GM19025 (cell line): ENCODE measurements at regions not wholly inside any gene's neighbourhood (a gene's known extent, or its start where the extent isn't known, plus 50 kb on each side); places are given as distances from the start of the nearest gene placed in this dataset.
"Not testable (repeated sequence)": the region's sequence is repeated elsewhere in the genome, so short reads cannot be mapped to it uniquely, and the experiment has no call there.

Experiments
- ATAC-seq: cut with Tn5 transposase; IDR thresholded peaks from one replicate; pipeline ENCODE4 v1.9.1; 2021; ENCODE audit warnings: mild to moderate bottlenecking, low read depth, moderate library complexity; ENCODE audit not compliant: unreplicated experiment

DNA sequence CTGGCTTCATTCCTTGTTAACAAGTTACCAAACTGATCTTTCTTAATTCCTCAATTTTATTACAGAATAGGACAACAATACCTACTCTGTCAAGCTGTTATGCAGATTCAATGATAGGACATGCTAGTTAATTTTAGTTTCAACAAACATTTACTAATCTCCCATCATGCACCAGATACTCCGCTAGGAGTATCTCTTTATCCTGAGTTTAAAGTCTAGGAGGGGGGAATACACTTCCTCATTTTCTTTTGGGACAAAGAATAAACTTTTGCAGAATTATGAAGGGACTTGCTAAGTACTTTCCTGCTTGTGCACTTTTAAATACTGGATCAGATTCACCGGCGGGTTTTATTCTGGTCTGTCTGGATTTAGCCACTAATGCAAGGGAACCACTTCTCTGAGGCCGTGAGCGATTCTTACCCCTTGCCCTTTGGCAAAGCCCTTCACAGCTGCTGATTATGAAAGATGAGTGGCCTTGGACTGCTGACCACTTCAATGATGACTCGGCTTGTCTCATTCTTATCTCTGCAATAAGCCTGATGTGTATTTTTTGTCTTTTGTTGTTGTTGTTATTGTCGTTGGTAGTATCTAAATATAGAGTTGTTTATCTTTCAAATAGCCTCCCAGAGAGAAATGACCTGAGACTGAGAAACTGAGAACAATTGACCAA lies 73.9 kb downstream of the RMI1 start:
- no peak for ATAC-seq

DNA sequence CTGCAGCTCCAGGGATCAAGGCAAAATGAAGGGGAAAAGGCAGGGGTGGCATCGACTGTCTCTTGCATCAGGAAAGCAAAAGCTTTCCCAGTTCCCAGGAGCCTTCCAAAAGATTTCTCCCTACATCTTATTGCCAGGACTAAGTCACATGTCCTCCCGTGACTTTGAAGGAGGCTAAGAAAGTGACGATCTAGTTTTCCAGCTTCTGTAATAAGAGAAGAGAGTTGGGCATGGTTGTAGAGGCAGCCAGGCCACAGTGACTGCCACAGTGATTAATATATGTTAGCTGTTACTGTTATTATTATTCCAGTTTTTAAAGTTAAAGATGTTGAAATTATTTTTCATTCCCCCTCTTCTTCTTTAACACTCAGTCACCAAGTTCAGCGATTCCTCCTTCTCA lies 77.1 kb downstream of the RMI1 start:
- no peak for ATAC-seq

DNA sequence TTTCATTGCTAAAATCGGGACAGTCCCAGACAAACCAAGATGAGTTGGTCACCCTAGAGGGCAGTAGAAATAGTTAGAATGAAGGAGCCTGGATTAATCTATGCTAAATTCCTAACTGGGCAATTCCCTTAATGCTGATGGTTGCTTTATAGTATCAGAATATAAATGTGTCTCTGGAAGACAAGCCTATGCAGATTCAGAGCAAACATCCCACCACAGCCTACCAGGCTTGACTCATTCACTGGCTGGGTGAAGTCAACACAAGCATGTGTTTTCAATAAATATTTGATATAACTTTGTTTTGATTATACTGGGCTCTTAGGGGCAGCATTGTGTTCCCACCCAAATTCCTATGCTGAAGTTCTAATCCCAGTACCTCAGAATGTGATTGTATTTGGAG lies 79.3 kb downstream of the RMI1 start:
- ATAC-seq: no peak

DNA sequence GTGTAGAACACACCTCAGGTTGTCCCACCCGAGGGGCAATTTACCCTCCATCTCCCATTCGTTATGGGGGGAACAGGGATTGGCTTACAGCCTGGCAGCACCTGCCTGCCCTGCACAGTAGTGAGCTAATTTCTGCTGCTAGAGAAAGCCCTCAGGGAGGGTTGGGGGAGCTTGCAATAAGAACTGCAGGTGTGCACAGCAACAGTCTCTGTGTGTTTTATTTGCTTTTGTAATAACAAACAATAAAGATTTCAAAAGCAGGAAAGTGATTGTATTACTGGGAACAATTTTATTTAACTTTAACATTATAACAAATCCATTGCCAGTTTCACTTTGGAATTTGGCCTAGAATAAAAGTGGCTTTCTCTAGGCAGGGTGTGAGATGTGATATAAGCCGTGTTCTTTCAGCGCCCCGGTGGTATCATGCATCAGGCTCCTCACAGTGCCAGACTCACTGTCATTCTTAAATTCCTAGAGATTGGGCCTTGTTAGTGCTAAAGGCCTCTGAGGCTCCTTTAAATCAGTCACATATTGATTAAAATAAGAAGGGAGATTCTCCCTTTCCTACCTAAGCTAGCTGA lies 81.1 kb downstream of the RMI1 start:
- ATAC-seq: no peak

DNA sequence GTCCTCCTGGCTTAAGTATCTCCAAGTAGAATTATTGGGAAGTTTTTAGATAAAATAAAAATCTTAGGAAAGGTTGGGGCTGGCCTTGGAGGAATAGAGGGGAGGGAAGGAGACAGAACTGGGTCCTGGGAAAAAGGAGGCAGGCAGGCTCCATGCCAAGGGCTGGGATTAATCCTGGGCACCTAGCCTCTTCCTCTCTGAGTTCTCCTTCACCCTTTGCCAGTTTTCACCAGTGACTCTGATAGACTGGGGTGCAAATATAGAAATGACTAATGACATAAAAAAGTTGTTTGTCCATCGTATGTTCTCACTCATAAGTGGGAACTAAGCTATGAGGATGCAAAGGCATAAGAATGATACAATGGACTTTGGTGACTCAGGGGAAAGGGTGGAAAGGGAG lies 81.9 kb downstream of the RMI1 start:
- ATAC-seq: no peak

DNA sequence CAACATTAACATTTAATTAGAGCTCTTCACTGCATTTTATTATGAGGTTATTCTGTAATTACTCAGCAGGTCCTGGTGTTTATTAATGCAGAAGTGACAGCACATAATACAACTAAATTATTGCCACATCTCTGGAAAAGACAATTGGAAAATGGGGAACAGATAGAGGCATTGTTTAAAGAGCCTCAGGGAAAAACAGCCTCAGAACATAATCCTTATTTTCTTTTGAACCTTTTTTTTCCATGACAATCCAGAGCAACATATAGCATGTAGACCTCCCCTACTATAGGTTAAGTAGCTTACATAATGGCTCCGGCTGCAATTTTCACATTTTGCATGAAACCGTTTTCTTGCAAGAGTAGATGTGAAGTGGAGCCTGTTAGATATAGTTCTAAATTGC lies 87.2 kb downstream of the RMI1 start:
- no peak for ATAC-seq

DNA sequence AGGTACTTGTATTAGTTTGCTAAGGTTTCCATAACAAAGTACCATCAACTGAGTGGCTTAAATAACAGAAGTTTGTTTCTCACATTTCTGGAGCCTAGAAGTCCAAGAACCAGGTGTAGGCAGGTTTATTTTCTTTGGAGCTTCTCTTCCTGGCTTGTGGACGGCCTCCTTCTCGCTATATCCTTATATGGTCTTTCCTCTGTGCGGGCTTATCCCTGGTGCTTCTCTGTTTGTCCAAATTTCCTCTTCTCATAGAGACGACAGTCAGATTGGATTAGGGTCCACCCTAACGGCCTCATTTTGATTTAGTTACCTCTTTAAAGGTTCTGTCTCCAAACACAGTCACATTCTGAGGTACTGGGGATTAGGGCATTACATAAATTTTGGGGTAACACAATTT lies 88.3 kb downstream of the RMI1 start:
- no peak for ATAC-seq

DNA sequence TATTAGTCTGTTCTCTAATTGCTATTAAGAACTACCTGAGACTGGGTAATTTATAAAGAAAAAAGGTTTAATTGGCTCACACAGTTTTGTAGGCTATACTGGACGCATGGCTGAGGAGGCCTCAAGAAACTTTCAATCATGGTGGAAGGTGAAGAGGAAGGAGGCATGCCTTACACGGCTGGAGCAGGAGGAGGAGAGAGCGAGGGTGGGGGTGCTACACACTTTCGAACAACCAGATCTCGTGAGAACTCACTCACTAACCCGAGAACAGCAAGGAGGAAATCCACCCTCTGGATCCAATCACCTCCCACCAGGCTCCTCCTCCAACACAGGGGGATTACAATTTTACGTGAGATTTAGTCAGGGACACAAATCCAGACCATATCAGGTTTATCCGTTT lies 90.0 kb downstream of the RMI1 start:
- no peak for ATAC-seq

DNA sequence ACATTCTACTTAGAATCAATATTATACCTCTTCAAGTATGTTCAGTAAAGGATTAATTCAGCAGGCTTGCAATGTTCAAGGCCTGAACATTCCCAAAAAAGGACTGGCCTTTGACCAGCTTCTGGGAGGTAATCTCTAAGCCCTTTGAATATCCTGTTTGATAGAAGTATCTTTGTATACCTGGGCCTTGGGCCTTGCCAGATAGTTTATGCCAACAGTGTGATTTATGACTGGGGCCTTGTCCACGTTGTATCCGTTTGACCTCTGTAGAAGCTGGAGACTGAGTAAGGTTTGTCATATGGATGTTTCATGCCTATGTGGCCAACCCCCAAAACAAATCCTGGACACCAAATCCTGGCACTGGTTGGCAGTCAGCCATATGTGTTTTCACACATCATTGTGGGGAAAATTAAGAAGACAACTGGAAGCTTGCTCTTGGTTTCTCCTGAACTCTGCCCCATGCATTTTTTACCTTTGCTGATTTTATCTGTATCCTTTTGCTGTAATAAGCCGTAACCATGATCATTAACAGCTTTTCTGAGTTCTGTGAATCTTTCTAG lies 92.1 kb downstream of the RMI1 start:
- no peak for ATAC-seq

DNA sequence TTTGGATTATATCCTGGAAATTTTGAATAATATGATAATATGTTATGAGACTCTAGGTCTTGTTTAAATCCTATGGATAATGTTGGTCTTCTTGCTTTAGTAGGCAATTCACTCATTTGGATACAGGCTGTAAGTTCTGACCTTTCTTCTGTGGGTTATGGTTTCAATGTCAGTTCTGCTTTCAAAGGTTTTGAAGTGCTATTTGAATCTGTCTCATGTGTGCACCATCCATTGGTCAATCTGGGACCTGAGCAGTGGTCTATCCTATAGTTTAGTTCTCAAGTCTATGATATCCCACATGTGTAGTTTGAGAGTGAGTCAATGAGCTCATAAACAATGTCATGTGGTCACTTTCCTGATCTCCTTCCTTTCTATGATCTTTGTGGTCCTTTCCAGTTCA lies 94.4 kb downstream of the RMI1 start:
- no peak for ATAC-seq

DNA sequence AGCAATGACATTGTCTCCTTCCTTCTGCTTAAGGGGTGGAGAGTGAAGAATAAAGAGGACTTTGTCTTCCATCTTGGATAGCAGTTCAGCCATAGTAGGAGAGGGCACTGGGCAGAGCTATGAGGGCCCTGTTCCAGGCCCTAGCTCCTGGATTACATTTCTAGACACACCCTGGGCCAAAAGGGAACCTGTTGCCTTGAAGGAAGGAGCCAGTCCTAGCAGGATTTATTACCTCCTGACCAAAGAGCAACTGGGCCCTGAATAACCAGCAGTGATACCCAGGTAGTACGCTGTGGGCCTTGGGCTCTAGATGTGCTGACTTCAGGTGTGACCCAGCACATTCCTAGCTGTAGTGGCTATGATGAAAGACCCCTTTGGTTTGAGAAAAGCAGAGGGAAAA lies 95.8 kb downstream of the RMI1 start:
- no peak for ATAC-seq

DNA sequence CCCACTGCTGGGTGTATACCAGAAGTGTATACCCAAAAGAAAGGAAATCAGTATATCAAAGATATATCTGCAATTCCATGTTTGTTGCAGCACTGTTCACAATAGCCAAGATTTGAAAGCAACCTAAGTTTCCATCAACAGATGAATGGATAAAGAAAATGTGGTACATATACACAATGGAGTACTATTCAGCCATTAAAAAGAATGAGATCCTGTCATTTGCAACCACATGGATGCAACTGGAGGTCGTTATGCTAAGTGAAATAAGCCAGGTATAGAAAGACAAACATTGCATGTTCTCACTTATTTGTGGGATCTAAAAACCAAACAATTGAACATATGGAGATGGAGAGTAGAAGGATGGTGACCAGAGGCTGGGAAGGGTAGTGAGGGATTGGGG lies 97.2 kb downstream of the RMI1 start:
- not testable (repeated sequence) for ATAC-seq

DNA sequence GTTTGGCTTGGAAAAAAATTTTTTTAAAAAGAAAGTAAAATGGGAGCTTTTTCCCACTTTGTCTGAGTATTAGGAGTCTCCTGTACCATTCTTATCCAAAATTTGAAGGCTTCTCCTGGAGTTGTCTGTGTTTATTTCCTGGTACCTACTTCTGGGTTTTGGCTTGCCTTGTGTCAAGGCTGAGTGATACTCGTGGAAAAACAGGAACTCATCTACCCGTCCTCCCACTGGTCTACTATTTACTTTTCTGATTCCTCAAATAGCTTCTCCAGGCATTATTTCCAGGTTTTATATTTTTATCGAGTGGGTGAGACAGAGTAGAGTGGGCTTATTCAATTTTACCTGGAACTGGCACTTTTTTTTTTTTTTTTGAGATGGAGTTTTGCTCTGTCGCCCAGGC lies 99.4 kb downstream of the RMI1 start:
- no peak for ATAC-seq

DNA sequence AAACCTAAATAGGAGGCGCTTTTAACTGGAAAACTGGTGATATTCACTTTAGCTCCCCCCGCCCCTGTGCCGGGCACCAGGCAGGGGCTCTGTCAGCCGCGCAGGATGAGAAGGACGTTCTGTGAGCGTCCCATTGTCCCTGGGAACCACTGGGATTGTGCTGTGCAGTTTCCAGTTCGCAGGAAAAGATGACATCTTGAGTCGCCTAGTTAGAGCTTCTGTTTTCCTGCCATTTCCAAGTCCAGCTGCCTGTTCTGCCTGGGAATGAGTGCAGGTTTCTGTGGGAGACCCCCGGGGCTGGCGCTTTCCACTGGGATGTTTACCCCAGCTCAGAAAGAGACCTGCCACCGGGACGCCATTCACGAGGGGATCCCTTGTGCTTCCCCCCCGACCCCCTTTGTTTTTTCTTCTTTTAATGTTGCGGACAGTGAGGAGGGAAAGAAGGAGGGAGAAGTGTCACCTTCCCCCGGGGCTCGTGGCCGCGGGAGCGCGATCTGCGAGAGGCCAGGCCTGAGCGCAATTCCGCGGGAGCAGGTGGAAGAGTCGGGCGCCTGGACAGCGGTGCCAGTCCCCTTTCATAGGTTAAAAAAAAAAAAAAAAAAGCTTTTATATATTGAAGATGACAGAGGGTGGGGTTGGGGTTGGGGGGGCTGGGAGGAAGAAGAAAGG lies 121.5 kb downstream of the RMI1 start:
- no peak for ATAC-seq

DNA sequence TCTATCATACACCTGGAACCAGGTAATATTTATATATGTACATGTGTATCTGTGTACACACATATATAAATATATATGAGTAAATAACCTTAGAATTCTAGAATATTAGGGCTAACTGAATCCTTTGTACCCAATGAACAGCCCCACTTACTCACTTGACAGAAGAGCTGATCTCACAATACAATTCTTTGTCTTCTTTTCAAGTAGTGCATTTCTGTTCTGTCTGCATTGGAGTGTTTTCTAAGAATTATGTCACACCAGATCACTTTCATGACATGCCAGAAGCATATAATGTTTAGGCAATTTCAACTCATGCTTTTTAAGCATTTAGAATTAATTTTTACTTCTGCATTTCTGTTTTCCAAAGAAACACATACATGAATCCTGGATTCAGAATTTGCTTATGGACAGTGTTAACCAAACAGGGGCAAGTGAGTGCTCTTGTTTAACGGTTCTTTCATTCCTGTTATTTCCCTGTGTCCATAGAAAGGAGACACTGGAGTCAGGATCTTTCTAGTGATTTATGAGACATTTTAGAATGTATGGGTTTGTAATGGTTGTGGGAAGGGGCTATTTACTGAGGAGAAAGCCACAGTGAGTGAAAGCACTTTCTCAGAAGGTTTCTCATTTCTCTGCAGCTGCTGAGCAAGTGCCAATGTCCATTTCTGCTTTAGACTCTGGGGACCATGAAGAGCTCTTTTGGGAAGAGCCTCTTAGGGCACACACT lies 123.2 kb downstream of the RMI1 start:
- ATAC-seq: no peak

DNA sequence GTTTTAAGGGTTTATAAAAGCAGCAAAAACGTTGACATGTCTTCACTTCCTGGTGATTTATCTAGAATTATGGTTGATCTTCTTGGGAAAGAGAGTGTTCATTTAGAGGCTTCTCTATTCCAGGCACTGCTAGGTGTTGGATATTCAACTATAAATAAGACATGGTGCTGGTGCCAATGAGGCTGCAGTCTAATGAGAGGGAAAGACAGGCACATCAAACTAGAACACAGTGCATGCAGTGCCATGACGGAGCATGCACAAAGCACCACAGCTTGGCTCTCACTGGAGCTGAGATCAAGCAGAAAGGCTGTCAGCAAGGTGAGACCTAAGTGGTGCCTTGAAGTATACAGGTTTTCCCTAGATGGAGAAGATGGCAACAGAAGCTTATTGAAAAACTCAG lies 126.5 kb downstream of the RMI1 start:
- ATAC-seq: no peak

DNA sequence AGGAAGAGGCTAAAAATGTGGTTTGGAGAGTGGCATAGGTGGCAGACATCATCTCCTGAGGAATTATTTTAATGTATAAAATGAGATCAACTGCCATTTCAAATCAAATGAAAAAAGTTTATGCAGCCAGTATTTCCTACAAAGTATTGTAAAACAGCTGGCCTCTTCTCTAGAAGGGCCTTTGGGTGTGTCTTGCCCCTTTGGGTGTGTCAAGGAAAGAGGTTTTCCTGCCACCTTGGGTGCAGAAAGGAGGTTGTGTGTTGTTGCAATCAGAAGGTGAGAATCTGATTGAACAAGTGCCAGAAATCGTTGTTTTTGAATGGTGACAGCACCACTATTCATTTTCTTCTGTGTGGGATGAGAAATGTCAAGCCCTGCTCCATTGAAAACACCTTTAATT lies 127.4 kb downstream of the RMI1 start:
- no peak for ATAC-seq

DNA sequence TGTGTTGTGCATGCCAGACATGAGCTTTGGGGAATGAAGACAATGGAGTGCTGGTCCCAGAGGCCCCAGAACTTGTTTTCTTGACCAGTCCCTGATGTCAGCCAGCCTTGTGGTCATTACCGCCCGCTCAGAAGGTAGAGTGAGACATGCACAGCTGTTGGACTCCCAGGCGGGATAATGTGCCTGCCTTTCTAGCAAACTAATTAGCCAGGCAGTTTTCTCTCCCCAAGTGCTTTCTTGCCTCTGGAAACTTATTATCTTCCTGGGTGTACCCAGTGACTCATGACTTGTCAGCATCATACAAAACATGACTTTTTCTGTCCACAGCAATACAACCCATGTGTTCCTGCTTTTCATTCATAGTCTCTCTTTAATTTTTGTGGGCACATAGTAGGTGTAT lies 131.1 kb downstream of the RMI1 start:
- no peak for ATAC-seq

DNA sequence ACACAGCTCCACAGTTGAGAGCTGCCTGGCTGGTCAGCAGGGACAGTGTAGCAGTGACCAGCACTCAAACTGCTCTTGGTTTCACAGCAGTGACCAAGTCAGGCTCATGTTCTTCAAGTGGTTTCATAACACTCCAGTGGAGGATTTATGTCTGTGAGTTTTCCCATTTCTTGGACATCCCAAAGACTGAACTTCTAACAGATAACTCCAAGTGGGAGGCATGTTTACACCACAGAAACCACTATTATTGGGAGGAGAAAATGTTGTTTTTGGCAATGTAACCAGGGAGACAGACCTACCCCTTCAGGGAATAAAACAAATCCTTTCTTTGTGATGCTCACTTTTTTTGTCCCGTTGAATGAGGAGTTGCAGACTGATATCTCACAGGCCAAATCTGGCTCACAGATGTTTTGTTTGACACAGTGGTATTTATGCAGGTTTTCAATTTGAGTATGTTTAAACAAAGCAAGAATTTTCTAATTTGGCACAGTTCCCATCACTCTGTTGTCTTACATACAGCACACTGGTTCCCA lies 141.5 kb downstream of the RMI1 start:
- no peak for ATAC-seq

DNA sequence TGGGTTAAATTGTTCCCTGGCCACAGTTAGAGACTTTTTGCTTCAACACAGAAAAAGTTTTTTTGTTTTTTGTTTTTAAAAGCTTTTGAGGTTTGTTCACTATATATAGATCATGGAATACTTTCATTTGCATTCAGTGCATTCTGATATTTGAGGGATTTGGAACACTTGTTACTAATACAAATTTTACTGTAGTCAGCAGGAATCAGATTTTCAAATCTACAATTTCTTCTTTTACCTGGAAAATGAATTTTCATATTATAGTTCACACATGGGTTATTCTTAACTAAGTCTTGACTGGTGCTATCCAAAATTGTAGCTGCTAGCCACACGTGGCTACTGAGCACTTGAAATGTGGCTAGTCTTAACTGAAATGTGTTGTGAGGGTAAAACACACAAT lies 142.0 kb downstream of the RMI1 start:
- ATAC-seq: no peak
